Naive thymus-derived CD4-positive, alpha-beta T cell (primary cell): ENCODE measurements at regions not wholly inside any gene's neighbourhood (a gene's known extent, or its start where the extent isn't known, plus 50 kb on each side); places are given as distances from the start of the nearest gene placed in this dataset.
"Not testable (repeated sequence)": the region's sequence is repeated elsewhere in the genome, so short reads cannot be mapped to it uniquely, and the experiment has no call there.

Source experiments
- ATAC-seq: fragments of 150-1000 bp; cut with Tn5 transposase; 2 replicates; pipeline ENCODE4 v1.10.0; 2021; ENCODE audit warnings: mild to moderate bottlenecking, moderate library complexity
- CTCF ChIA-PET: fragments of 350-600 bp; sonication (Branson Sonifier 250); formaldehyde crosslinking; loops from one replicate; lab custom pipeline; 2021; ENCODE audit warnings: antibody characterized with exemption; lab: Charles Lee
- POLR2A ChIA-PET: fragments of 350-600 bp; sonication (Branson Sonifier 250); formaldehyde crosslinking; loops from one replicate; lab custom pipeline; 2021; ENCODE audit warnings: antibody characterized with exemption, inconsistent platforms; lab: Charles Lee
- DNase-seq, 9 donors: peaks; one replicate each; pipeline versions ENCODE4 v3.0.0 to v3.0.0-alpha.2; 2020 to 2022; ENCODE audit warnings: mixed read lengths in 1 of 9
- H3K27ac ChIP-seq: one replicate; pipeline ENCODE4 v1.7.0; 2013; ENCODE audit warnings: mild to moderate bottlenecking, low read depth, low read length, moderate library complexity
- H3K27me3 ChIP-seq, 2 donors: one replicate each; pipeline ENCODE4 v1.7.0; 2013; ENCODE audit warnings: low read length in 2 of 2, mild to moderate bottlenecking in 2 of 2, moderate library complexity in 2 of 2; ENCODE audit not compliant: control insufficient read depth in 2 of 2, insufficient read depth in 2 of 2
- H3K36me3 ChIP-seq, 3 experiments: 1 replicate in 2 of 3; 2 replicates in 1 of 3; pipeline ENCODE4 v1.7.0; 2013; ENCODE audit warnings: low read length in 3 of 3, mild to moderate bottlenecking in 3 of 3, moderate library complexity in 1 of 3; ENCODE audit not compliant: insufficient read depth in 3 of 3, control insufficient read depth in 2 of 3
- H3K4me1 ChIP-seq, 2 donors: one replicate each; pipeline ENCODE4 v1.7.0; 2013; ENCODE audit warnings: low read length in 2 of 2, mild to moderate bottlenecking in 2 of 2, moderate library complexity in 1 of 2; ENCODE audit not compliant: control insufficient read depth in 2 of 2, insufficient read depth in 2 of 2
- H3K4me3 ChIP-seq: 2 replicates; pipeline ENCODE4 v1.7.0; 2013; ENCODE audit warnings: mild to moderate bottlenecking, low read length
- H3K9me3 ChIP-seq, 3 experiments: 1 replicate in 2 of 3; 2 replicates in 1 of 3; pipeline ENCODE4 v1.7.0; 2013; ENCODE audit warnings: low read length in 3 of 3; ENCODE audit not compliant: control insufficient read depth in 2 of 3
- H3K27ac Mint-ChIP-seq, 9 donors: one replicate each; pipeline ENCODE4 v1.8.0; 2020 to 2022; ENCODE audit warnings: mixed read lengths in 9 of 9, mild to moderate bottlenecking in 8 of 9, moderate library complexity in 5 of 9, inconsistent platforms in 2 of 9
- H3K27me3 Mint-ChIP-seq, 5 donors: one replicate each; pipeline ENCODE4 v1.8.0; 2021 to 2022; ENCODE audit warnings: mixed read lengths in 5 of 5, mild to moderate bottlenecking in 1 of 5
- H3K36me3 Mint-ChIP-seq, 5 donors: one replicate each; pipeline ENCODE4 v1.8.0; 2020 to 2022; ENCODE audit warnings: mixed read lengths in 5 of 5, mild to moderate bottlenecking in 3 of 5, inconsistent platforms in 1 of 5
- H3K4me1 Mint-ChIP-seq, 7 donors: one replicate each; pipeline ENCODE4 v1.8.0; 2020 to 2022; ENCODE audit warnings: mixed read lengths in 7 of 7, mild to moderate bottlenecking in 3 of 7, inconsistent platforms in 1 of 7
- H3K4me3 Mint-ChIP-seq, 10 donors: one replicate each; pipeline ENCODE4 v1.8.0; 2020 to 2022; ENCODE audit warnings: mild to moderate bottlenecking in 10 of 10, mixed read lengths in 10 of 10, moderate library complexity in 6 of 10, inconsistent platforms in 2 of 10
- H3K9me3 Mint-ChIP-seq, 11 donors: one replicate each; pipeline ENCODE4 v1.8.0; 2020 to 2022; ENCODE audit warnings: mixed read lengths in 11 of 11, mild to moderate bottlenecking in 4 of 11, inconsistent platforms in 1 of 11, moderate library complexity in 1 of 11
- intact Hi-C, 2 donors: fragments of 100-400 bp; cut with micrococcal nuclease; formaldehyde crosslinking; loops; one replicate each; pipeline ENCODE4 v1.15.1; 2023

GRCh38 chr1:68817505-68818210 lies 320.8 kb upstream of the DEPDC1 start:
- ATAC-seq, H3K27me3 Mint-ChIP-seq, H3K27ac Mint-ChIP-seq, H3K4me1 ChIP-seq, H3K36me3 ChIP-seq, H3K4me1 Mint-ChIP-seq, H3K9me3 ChIP-seq, POLR2A ChIA-PET, DNase-seq, H3K4me3 Mint-ChIP-seq, CTCF ChIA-PET, H3K36me3 Mint-ChIP-seq, H3K27ac ChIP-seq, intact Hi-C loops, H3K27me3 ChIP-seq, H3K4me3 ChIP-seq: not testable (repeated sequence)
- H3K9me3 Mint-ChIP-seq = peaks cover 0 to 15% (median 3%) of the 10 kb centered on the region in 11 donors

- no peak for DNase-seq
- H3K4me1 ChIP-seq = no peaks in the 10 kb centered on the region
- ChIA-PET CTCF (no interaction called here), POLR2A (no interaction called here)
- no peak for ATAC-seq
- H3K36me3 ChIP-seq = no peaks in the 10 kb centered on the region
- no peaks in the 10 kb centered on the region for H3K4me1 Mint-ChIP-seq
- no peak overlapping the region for H3K27ac Mint-ChIP-seq
- no peak overlapping the region for H3K27ac ChIP-seq
- H3K27me3 ChIP-seq = no peaks in the 10 kb centered on the region
- no peaks in the 10 kb centered on the region for H3K9me3 ChIP-seq
- no peak overlapping the region for H3K4me3 Mint-ChIP-seq
- no peak overlapping the region for H3K4me3 ChIP-seq
- H3K9me3 Mint-ChIP-seq = peaks cover 0 to 17% (median 3%) of the 10 kb centered on the region in 11 donors
- H3K27me3 Mint-ChIP-seq = no peaks in the 10 kb centered on the region
- no peaks in the 10 kb centered on the region for H3K36me3 Mint-ChIP-seq
- intact Hi-C loops = no loop called here
These were observed 322.4 kb upstream of the DEPDC1 start for GRCh38 chr1:68819190-68819829.

- no peaks in the 10 kb centered on the region for H3K4me1 ChIP-seq
- Mint-ChIP-seq H3K9me3 (peaks cover 0 to 12% (median 0%) of the 10 kb centered on the region in 11 donors), H3K4me1 (no peaks in the 10 kb centered on the region), H3K4me3 (no peak overlapping the region), H3K36me3 (no peaks in the 10 kb centered on the region), H3K27me3 (no peaks in the 10 kb centered on the region), H3K27ac (no peak overlapping the region)
- H3K36me3 ChIP-seq = no peaks in the 10 kb centered on the region
- no peaks in the 10 kb centered on the region for H3K27me3 ChIP-seq
- DNase-seq (no peak), ATAC-seq (no peak)
- no peak overlapping the region for H3K27ac ChIP-seq
- H3K4me3 ChIP-seq = no peak overlapping the region
- intact Hi-C loops = no loop called here
- no peaks in the 10 kb centered on the region for H3K9me3 ChIP-seq
- ChIA-PET POLR2A (no interaction called here), CTCF (no interaction called here)
These were observed 323.3 kb upstream of the DEPDC1 start for GRCh38 chr1:68820151-68820550.

- Mint-ChIP-seq H3K4me3 (no peak overlapping the region), H3K27me3 (no peaks in the 10 kb centered on the region), H3K9me3 (peaks cover 3 to 40% (median 15%) of the 10 kb centered on the region in 11 donors), H3K4me1 (no peaks in the 10 kb centered on the region), H3K27ac (no peak overlapping the region), H3K36me3 (no peaks in the 10 kb centered on the region)
- H3K27ac ChIP-seq = no peak overlapping the region
- H3K27me3 ChIP-seq = no peaks in the 10 kb centered on the region
- POLR2A ChIA-PET = no interaction called here
- no peak overlapping the region for H3K4me3 ChIP-seq
- intact Hi-C loops = no loop called here
- no peak for ATAC-seq
- no peaks in the 10 kb centered on the region for H3K4me1 ChIP-seq
- no peaks in the 10 kb centered on the region for H3K36me3 ChIP-seq
- H3K9me3 ChIP-seq = no peaks in the 10 kb centered on the region
- no peak for DNase-seq
- CTCF ChIA-PET = no interaction called here
These were observed 330.0 kb upstream of the DEPDC1 start for GRCh38 chr1:68826836-68827235.

- H3K27ac Mint-ChIP-seq = no peak overlapping the region
- ATAC-seq = no peak
- H3K4me3 Mint-ChIP-seq = no peak overlapping the region
- H3K9me3 Mint-ChIP-seq = peaks cover 3 to 41% (median 15%) of the 10 kb centered on the region in 11 donors
- no peak overlapping the region for H3K4me3 ChIP-seq
- H3K27ac ChIP-seq = no peak overlapping the region
- no peaks in the 10 kb centered on the region for H3K9me3 ChIP-seq
- H3K4me1 ChIP-seq = no peaks in the 10 kb centered on the region
- H3K27me3 ChIP-seq = no peaks in the 10 kb centered on the region
- no peaks in the 10 kb centered on the region for H3K36me3 ChIP-seq
- no peaks in the 10 kb centered on the region for H3K4me1 Mint-ChIP-seq
- no peaks in the 10 kb centered on the region for H3K27me3 Mint-ChIP-seq
- intact Hi-C loops = no loop called here
- ChIA-PET CTCF (no interaction called here), POLR2A (no interaction called here)
- no peak for DNase-seq
- H3K36me3 Mint-ChIP-seq = no peaks in the 10 kb centered on the region
These were observed 330.4 kb upstream of the DEPDC1 start for GRCh38 chr1:68827261-68827660.

- intact Hi-C loops = no loop called here
- H3K4me3 ChIP-seq = no peak overlapping the region
- H3K27ac ChIP-seq = no peak overlapping the region
- Mint-ChIP-seq H3K27me3 (no peaks in the 10 kb centered on the region), H3K4me3 (no peak overlapping the region), H3K4me1 (no peaks in the 10 kb centered on the region), H3K9me3 (peaks cover 3 to 37% (median 14%) of the 10 kb centered on the region in 11 donors), H3K27ac (no peak overlapping the region), H3K36me3 (no peaks in the 10 kb centered on the region)
- no peaks in the 10 kb centered on the region for H3K9me3 ChIP-seq
- H3K36me3 ChIP-seq = no peaks in the 10 kb centered on the region
- H3K27me3 ChIP-seq = no peaks in the 10 kb centered on the region
- CTCF ChIA-PET = no interaction called here
- DNase-seq (no peak), ATAC-seq (no peak)
- H3K4me1 ChIP-seq = no peaks in the 10 kb centered on the region
- POLR2A ChIA-PET = no interaction called here
These were observed 331.1 kb upstream of the DEPDC1 start for GRCh38 chr1:68828013-68828412.

- no peak overlapping the region for H3K4me3 ChIP-seq
- Mint-ChIP-seq H3K27me3 (no peaks in the 10 kb centered on the region), H3K36me3 (no peaks in the 10 kb centered on the region), H3K4me1 (no peaks in the 10 kb centered on the region), H3K9me3 (peaks cover 3 to 40% (median 16%) of the 10 kb centered on the region in 11 donors), H3K4me3 (no peak overlapping the region), H3K27ac (no peak overlapping the region)
- ATAC-seq (no peak), DNase-seq (no peak)
- no peaks in the 10 kb centered on the region for H3K36me3 ChIP-seq
- POLR2A ChIA-PET = no interaction called here
- no peak overlapping the region for H3K27ac ChIP-seq
- H3K4me1 ChIP-seq = no peaks in the 10 kb centered on the region
- intact Hi-C loops = no loop called here
- no peaks in the 10 kb centered on the region for H3K9me3 ChIP-seq
- no peaks in the 10 kb centered on the region for H3K27me3 ChIP-seq
- CTCF ChIA-PET = no interaction called here
These were observed 334.4 kb upstream of the DEPDC1 start for GRCh38 chr1:68831281-68831680.
